ENCODE measurements at regions not wholly inside any gene's neighbourhood (a gene's known extent, or its start where the extent isn't known, plus 50 kb on each side); places are given as distances from the start of the nearest gene placed in this dataset.
"Not testable (repeated sequence)": the region's sequence is repeated elsewhere in the genome, so short reads cannot be mapped to it uniquely, and the experiment has no call there.

GRCh38 chr15:95635666-95636065, 694.8 kb upstream of the NR2F2 start:
- DNase-seq: no peak

DNA sequence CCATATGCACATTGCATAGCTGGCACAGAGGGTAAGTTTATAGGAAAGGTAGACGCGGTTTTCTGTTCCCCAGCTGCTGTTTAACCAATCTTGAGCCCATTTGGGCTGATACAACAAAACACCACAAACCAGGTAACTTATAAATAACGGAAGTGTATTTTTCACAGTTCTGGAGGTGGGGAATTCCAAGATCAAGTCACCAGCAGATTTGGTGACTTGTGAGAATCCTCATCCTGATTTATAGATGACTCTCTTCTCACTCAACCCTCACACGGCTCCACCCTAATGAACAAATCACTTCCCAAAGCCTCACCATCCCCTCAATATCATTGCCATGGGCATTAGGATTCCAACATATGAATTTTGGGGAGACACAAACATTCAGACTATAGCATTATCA, 694.4 kb upstream of the NR2F2 start:
- no peak for DNase-seq

DNA sequence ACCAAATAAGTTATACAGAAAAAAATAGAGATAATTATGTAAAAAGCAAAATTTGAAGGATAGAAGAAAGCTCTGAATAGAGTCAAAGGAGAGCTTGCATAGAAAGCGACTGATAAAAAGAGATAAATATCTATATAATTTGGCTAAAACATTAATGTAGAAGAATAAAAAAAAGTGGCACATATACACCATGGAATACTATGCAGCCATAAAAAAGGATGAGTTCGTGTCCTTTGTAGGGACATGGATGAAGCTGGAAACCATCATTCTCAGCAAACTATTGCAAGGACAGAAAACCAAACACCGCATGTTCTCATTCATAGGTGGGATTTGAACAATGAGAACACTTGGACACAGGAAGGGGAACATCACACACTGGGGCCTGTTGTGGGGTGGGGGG, 693.3 kb upstream of the NR2F2 start:
- DNase-seq: not testable (repeated sequence)

DNA sequence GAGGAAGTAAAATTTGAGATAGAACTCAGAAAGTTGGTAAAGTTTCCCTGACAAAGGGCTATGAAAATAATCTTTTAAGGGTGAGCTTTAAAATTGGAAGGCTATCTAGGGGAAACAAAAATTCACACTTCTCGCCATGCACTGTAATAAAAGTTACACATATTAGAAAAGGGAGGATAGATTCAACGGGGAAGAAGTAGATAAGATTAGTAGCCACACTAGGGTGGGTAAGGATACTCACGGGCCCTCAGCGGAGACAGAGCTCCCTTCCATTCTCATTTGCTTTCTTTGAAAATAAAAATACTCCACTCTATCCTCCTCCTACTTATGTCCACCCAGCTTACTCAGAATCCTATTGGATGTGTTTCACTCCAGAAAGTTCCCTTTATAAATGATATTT, 691.3 kb upstream of the NR2F2 start:
- DNase-seq: no peak

GRCh38 chr15:95644100-95644875, 686.2 kb upstream of the NR2F2 start:
- no peak for DNase-seq

DNA sequence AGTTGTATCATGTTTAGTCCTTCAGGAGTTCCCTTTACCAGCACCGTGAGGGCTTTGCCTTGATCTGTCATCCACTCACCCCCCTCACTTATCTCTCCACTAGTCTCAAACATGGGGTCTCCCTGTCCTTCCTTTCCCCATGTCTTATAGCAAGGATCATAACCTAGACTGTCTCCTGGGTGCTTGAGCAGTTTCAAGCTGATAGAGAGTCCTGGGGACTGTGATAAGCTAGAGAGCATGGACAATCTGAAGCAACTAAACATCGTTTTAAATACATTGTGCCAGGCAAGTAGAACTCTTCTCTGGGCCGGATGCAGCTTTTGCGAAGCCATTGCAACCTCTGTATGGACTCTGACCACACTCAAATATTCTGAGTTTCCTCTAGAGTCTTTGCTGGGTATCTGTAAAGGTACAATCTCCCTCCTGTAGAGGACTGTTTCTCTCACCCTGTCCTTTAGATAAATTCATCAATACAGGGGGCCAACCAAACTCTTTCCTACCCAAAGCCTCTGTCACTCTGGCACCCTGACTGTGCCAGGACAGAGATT, 684.6 kb upstream of the NR2F2 start:
- DNase-seq: no peak

DNA sequence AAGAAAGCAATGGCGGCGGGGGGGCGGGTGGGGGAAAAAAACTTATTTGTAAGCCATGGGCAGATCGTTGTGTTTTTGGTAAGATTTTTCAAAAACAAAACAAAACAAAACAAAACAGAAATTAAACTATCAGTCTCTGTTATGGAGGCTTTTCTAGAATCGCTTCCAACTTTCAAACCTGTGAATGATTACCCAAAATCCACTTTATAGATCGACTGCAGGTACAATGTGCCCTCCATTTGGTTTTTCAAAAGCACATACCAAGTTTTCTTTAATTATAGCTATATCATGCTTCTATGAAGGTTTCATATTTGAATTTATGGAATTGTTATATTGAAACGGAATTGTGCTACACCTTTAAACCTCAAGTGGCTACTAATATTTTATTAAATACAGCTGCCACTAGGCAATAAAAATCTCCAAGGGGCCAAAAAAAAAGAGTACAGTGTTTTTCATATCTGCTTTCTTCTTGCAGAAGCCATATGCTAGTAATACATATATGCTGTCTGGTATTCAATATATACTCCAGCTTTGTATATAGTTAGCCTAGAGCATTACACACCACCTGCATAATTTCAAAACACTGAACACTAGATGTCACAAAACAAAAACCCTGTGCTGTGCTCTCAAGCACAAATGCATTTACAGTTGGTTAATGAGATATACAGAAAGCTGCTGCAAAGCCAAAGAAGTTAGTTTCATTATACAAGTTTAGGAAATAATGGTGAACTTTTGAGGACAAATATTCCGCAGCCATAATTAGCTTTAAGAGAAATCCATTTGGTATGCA, 683.8 kb upstream of the NR2F2 start:
- no peak for DNase-seq

GRCh38 chr15:95647531-95648277, 682.8 kb upstream of the NR2F2 start:
- no peak for DNase-seq

- DNase-seq: no peak
Measured at GRCh38 chr15:95653361-95653805, 677.1 kb upstream of the NR2F2 start.

- no peak for DNase-seq
Measured at GRCh38 chr15:95655089-95655607, 675.4 kb upstream of the NR2F2 start.

DNA sequence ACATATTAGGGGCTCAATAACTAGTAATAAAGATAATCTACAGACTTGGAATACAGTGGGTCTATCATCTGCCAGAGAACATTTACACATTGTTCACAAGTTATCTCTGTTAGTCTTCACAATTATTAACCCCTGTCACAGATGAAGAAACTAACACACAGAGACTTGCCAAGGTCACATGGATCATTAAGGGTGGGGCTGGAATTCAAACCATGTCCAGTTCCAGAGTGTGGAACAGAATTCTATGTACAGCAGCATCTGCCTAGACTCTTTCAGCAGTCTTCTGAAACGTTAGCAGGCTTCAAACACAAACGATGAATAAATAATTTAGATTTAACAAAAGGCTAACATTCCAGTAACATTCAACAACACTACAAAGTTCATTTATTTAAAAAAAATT, 673.9 kb upstream of the NR2F2 start:
- DNase-seq: no peak

DNA sequence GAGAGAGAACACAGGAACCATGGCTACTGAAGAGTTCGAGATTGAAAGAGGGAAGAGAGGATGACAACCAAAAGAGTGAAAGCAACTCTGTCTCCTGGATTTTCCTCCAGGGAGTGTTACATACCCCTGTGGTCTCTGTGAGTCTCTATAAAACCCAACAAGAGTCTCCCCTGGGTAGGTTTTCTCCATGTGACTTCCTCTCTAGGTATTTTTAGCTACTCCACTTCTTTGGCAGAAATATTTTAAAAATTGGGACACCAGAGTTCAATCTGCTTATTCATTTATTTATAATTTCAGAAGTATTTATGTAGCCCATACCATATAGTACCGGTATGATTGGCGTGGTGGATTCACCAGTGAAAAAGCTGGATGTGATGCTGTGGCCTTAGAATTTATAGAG, 671.7 kb upstream of the NR2F2 start:
- no peak for DNase-seq

GRCh38 chr15:95659656-95660055, 670.8 kb upstream of the NR2F2 start:
- DNase-seq: no peak

GRCh38 chr15:95662638-95663037, 667.9 kb upstream of the NR2F2 start:
- no peak for DNase-seq

- no peak for DNase-seq
Measured at GRCh38 chr15:95663156-95664100, 667.1 kb upstream of the NR2F2 start.

DNA sequence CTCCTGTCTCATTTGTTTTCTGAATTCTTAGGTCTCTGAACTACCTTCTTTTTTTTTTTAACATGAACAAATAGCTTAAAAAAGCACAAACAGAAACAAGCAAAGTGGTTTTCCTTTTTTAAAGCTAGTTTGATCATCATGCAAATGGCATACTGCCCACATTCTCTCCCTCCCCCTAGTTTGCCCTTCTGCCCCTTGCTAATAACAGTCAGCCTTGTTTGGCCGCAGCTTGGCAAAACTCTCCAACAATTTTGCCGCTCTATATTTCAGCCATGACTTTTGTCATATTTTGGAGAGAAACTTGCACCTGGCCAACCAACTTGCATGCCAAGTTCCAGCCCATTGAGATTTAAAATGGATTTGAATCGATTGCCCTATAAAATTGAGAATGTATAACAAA, 666.0 kb upstream of the NR2F2 start:
- no peak for DNase-seq

DNA sequence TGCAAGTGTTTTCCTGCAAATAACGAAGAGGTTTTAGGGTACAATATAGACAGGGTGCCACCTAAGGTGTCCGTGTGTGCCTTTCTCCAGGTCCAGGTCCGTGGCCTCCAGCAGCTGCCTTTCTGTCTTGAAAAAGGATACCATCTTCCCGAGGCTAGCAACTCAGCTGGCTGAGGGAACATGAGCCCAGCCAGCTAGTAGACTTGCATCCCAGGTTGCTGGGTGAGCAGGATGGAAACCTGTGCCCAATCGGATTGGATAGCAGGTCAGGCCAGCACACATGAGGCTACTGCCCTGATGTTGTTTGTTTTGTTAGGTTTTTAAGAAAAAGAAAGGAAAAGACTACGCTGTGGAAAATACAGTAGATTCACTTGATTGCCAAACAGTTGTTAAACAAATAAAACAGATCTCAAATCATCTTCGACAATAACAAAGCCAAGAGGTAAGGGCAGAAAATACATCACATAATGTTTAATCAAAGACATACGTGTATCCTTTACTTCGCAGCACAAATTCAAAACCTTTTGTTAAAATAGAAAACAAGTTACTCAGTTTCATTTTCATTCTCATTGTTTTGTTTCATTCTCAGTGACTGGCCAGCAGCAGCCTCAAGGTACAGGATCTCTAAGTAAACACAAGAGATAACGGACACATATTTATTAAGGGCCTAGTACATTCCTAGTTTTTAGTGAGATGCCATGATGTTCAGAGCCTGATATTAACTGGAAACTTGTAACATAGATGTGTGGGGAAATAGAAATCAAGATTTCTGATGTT, 661.2 kb upstream of the NR2F2 start:
- DNase-seq: no peak

DNA sequence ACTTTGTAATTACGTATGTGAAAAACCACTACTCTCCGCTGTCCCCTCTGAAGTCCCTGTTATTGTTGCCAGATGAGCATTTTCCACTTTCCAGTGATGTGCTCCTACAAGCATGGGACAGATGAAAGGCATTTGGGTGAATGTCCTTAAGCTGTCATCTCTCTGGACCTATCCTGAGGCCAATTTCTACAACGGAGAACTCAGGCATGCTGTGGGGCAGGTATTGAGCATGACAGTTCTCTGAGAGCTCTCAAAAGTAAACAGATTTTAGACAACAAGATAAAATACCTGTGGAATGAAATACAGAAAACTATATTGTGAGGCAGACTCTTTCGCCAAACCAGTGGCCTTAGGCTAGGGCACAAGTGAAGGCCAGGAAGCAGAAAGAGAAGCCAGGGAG, 656.5 kb upstream of the NR2F2 start:
- DNase-seq: no peak

DNA sequence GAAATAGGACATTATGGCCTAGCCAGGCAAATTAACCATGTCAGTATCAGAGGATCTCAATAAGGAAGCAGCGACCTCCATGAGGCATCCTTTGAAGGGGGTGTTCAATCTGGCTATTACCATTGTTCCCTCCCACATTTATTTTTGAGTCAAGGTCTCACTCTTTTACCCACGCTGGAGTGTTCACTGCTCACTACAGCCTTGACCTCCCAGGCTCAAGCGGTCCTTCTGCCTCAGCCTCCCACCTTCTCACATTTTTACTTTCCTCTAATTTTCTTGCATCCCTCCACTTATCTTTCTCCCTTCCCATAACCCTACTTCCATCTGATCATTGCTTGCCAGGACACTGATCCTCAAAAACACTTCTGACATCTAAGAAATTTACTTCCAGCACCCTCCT, 654.0 kb upstream of the NR2F2 start:
- no peak for DNase-seq

- no peak for DNase-seq
Measured at GRCh38 chr15:95679847-95680582, 650.5 kb upstream of the NR2F2 start.
